ENCODE measurements at regions not wholly inside any gene's neighbourhood (a gene's known extent, or its start where the extent isn't known, plus 50 kb on each side); places are given as distances from the start of the nearest gene placed in this dataset.

- Mint-ChIP-seq H3K36me3 (no peaks in the 10 kb centered on the region), H3K27me3 (ENCODE audit: insufficient read depth, low read depth) (no peaks in the 10 kb centered on the region), H3K4me3 (no peak overlapping the region), H3K4me1 (peaks cover 8% of the 10 kb centered on the region), H3K27ac (no peak overlapping the region), H3K9me3 (no peaks in the 10 kb centered on the region)
- Histone ChIP-seq H2AFZ (replicated peaks) (no peak overlapping the region), H3F3A (ENCODE audit: low read depth) (no peaks in the 10 kb centered on the region), H3K27ac (no peak overlapping the region), H3K9me3 (ENCODE audit: low read depth) (no peaks in the 10 kb centered on the region), H3K36me3 (no peaks in the 10 kb centered on the region), H4K20me1 (ENCODE audit: low read depth) (no peaks in the 10 kb centered on the region), H3K4me3 (no peak overlapping the region), H3K27me3 (no peaks in the 10 kb centered on the region), H3K9ac (no peak overlapping the region), H3K4me1 (peaks cover 7% of the 10 kb centered on the region), H3K79me2 (ENCODE audit: low read depth) (no peaks in the 10 kb centered on the region), H3K4me2 (no peak overlapping the region)
- TF ChIP-seq CTCF (IDR thresholded peaks at IDR 0.05) (no peak), EZH2 (IDR thresholded peaks at IDR 0.05) (no peak), EZH2phosphoT487 (IDR thresholded peaks at IDR 0.05) (no peak)
- DNase-seq (ENCODE audit: low spot score) = peak; percentile 8
Observed at GRCh38 chr20:10986586-10986985, 312.8 kb upstream of the JAG1 start.

GRCh38 chr20:10987651-10988383 is 314.0 kb upstream of the JAG1 start:
- Histone ChIP-seq H2AFZ (replicated peaks) (no peak overlapping the region), H3K36me3 (no peaks in the 10 kb centered on the region), H3K9ac (no peak overlapping the region), H3K27ac (no peak overlapping the region), H3K4me2 (no peak overlapping the region), H3K4me1 (peaks cover 7% of the 10 kb centered on the region), H3K4me3 (no peak overlapping the region), H3K27me3 (no peaks in the 10 kb centered on the region), H3F3A (ENCODE audit: low read depth) (no peaks in the 10 kb centered on the region), H4K20me1 (ENCODE audit: low read depth) (no peaks in the 10 kb centered on the region), H3K9me3 (ENCODE audit: low read depth) (no peaks in the 10 kb centered on the region), H3K79me2 (ENCODE audit: low read depth) (no peaks in the 10 kb centered on the region)
- DNase-seq (ENCODE audit: low spot score) = no peak
- no peaks in the 10 kb centered on the region for H3K9me3 Mint-ChIP-seq
- H3K4me1 Mint-ChIP-seq = peaks cover 2% of the 10 kb centered on the region
- H3K36me3 Mint-ChIP-seq = no peaks in the 10 kb centered on the region
- TF ChIP-seq CTCF (IDR thresholded peaks at IDR 0.05) = no peak
- TF ChIP-seq EZH2 (IDR thresholded peaks at IDR 0.05) = no peak
- TF ChIP-seq EZH2phosphoT487 (IDR thresholded peaks at IDR 0.05) = no peak
- no peak overlapping the region for H3K27ac Mint-ChIP-seq
- H3K4me3 Mint-ChIP-seq = no peak overlapping the region
- H3K27me3 Mint-ChIP-seq (ENCODE audit: insufficient read depth, low read depth) = no peaks in the 10 kb centered on the region

GRCh38 chr20:10990625-10991382 is 317.0 kb upstream of the JAG1 start:
- no peaks in the 10 kb centered on the region for H3F3A ChIP-seq (ENCODE audit: low read depth)

More at GRCh38 chr20:10990625-10991382, 317.0 kb upstream of the JAG1 start:
- Histone ChIP-seq H2AFZ (replicated peaks) (no peak overlapping the region), H3K4me2 (no peak overlapping the region), H3K27me3 (no peaks in the 10 kb centered on the region), H3K9me3 (ENCODE audit: low read depth) (no peaks in the 10 kb centered on the region), H3K79me2 (ENCODE audit: low read depth) (no peaks in the 10 kb centered on the region), H3K4me1 (peaks cover 7% of the 10 kb centered on the region), H3K27ac (no peak overlapping the region), H3K4me3 (no peak overlapping the region), H3K9ac (no peak overlapping the region), H4K20me1 (ENCODE audit: low read depth) (no peaks in the 10 kb centered on the region), H3K36me3 (no peaks in the 10 kb centered on the region)
- Mint-ChIP-seq H3K4me1 (no peaks in the 10 kb centered on the region), H3K9me3 (no peaks in the 10 kb centered on the region), H3K27ac (no peak overlapping the region), H3K27me3 (ENCODE audit: insufficient read depth, low read depth) (no peaks in the 10 kb centered on the region), H3K36me3 (no peaks in the 10 kb centered on the region), H3K4me3 (no peak overlapping the region)
- no peak for DNase-seq (ENCODE audit: low spot score)
- TF ChIP-seq EZH2 (IDR thresholded peaks at IDR 0.05) (no peak), EZH2phosphoT487 (IDR thresholded peaks at IDR 0.05) (no peak), CTCF (IDR thresholded peaks at IDR 0.05) (no peak)
